GM13977 (cell line): ENCODE measurements at regions not wholly inside any gene's neighbourhood (a gene's known extent, or its start where the extent isn't known, plus 50 kb on each side); places are given as distances from the start of the nearest gene placed in this dataset.
"Not testable (repeated sequence)": the region's sequence is repeated elsewhere in the genome, so short reads cannot be mapped to it uniquely, and the experiment has no call there.

ENCODE experiments used
- DNase-seq: peaks from one replicate; pipeline ENCODE4 v3.0.0; 2012; ENCODE audit warnings: low spot score
- CTCF ChIP-seq: IDR thresholded peaks from 2 replicates; pipeline ENCODE4 v1.5.1; 2012; ENCODE audit warnings: mild to moderate bottlenecking, control low read depth; ENCODE audit not compliant: insufficient read depth; ENCODE audit errors: extremely low read depth, missing control alignments
- in situ Hi-C: fragments of 300-500 bp; cut with MboI; formaldehyde crosslinking; loops from one replicate; pipeline ENCODE4 v1.12.0; 2022; ENCODE audit warnings: low sequenced_read_pairs, low pct_unique_long_range_greater_than_20kb, mixed read lengths, inconsistent platforms; ENCODE audit not compliant: unreplicated experiment

GRCh38 chr3:75327453-75327852 is 336.7 kb upstream of the FRG2C start:
- no peak for DNase-seq
- in situ Hi-C loops: no loop called here
- no peak for TF ChIP-seq CTCF

GRCh38 chr3:75329476-75330097 is 334.5 kb upstream of the FRG2C start:
- in situ Hi-C loops: no loop called here
- DNase-seq: no peak
- TF ChIP-seq CTCF: no peak

- in situ Hi-C loops, DNase-seq: not testable (repeated sequence)
Measured at GRCh38 chr3:75330446-75330845, 333.7 kb upstream of the FRG2C start.

- DNase-seq, in situ Hi-C loops: not testable (repeated sequence)
Measured at GRCh38 chr3:75332090-75332489, 332.0 kb upstream of the FRG2C start.

- DNase-seq: no peak
- in situ Hi-C loops: no loop called here
- TF ChIP-seq CTCF: no peak
Measured at GRCh38 chr3:75332794-75333193, 331.3 kb upstream of the FRG2C start.

GRCh38 chr3:75334299-75334698 is 329.8 kb upstream of the FRG2C start:
- TF ChIP-seq CTCF: no peak
- DNase-seq: no peak
- in situ Hi-C loops: no loop called here

GRCh38 chr3:75337226-75337900 is 326.8 kb upstream of the FRG2C start:
- DNase-seq: no peak
- no peak for TF ChIP-seq CTCF
- in situ Hi-C loops: no loop called here

- no peak for TF ChIP-seq CTCF
- no peak for DNase-seq
- in situ Hi-C loops: no loop called here
Measured at GRCh38 chr3:75338342-75338741, 325.8 kb upstream of the FRG2C start.
